Loucy (cell line): ENCODE measurements at regions not wholly inside any gene's neighbourhood (a gene's known extent, or its start where the extent isn't known, plus 50 kb on each side); places are given as distances from the start of the nearest gene placed in this dataset.

Experiments
- EZH2phosphoT487 ChIP-seq: fragments of 200-600 bp; IDR thresholded peaks from 2 replicates; pipeline ENCODE4 v1.6.1; 2018; ENCODE audit warnings: antibody characterized with exemption, mild to moderate bottlenecking, moderate library complexity, borderline replicate concordance
- TF ChIP-seq, protein P1 (sequence below): fragments of 200-600 bp; sonication (generic); conservative IDR thresholded peaks from 2 replicates; pipeline ENCODE4 v1.5.1; 2014; ENCODE audit warnings: mild to moderate bottlenecking, antibody characterized with exemption, low read length

DNA sequence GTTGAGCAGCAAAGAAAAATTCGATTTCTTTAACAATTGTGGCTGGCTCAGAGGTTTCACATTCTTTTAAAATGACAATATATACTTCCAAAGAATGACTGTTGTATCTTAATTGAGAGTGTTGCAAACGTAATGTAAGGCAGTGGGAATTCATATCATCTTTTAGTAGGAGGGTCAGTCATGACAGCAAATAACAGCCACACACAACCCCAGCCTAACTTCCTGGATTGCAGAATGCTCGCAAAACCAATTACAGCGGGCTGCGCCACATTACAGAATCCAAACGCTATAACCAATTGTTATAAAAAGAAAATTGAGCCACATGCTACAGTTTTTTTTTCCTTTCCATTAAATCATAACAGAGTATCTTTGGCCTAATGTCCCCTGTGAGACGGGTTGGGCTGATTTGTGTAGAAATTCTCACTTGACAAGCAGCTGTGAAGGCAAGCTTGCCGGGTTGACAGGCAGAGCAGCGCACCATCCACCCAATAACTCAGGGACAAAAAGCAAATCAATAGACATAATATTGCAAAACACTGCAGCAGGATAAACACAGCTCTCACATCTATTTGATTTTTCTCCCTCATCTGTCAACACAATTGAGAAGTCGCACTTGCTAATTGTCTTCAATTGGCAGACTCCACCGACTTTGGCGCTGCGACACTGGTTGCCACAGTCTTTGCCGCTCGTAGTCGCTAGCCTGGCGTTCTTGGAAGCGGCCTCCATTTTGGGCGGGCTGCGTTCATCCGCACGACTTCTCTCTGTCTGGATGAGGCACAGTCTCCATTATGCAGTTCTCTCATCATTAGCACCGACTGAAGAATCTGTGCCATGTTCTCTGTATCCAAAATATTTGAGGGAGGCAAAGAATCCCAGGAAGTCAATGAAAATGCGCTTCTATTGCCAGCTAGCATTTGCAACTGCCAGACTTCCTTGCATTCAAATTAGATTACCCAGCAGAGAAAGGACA, 95.0 kb upstream of the CCDC68 start:
- TF ChIP-seq, protein P1, sequence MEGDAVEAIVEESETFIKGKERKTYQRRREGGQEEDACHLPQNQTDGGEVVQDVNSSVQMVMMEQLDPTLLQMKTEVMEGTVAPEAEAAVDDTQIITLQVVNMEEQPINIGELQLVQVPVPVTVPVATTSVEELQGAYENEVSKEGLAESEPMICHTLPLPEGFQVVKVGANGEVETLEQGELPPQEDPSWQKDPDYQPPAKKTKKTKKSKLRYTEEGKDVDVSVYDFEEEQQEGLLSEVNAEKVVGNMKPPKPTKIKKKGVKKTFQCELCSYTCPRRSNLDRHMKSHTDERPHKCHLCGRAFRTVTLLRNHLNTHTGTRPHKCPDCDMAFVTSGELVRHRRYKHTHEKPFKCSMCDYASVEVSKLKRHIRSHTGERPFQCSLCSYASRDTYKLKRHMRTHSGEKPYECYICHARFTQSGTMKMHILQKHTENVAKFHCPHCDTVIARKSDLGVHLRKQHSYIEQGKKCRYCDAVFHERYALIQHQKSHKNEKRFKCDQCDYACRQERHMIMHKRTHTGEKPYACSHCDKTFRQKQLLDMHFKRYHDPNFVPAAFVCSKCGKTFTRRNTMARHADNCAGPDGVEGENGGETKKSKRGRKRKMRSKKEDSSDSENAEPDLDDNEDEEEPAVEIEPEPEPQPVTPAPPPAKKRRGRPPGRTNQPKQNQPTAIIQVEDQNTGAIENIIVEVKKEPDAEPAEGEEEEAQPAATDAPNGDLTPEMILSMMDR = no peak
- no peak for TF ChIP-seq EZH2phosphoT487
